ENCODE measurements at regions not wholly inside any gene's neighbourhood (a gene's known extent, or its start where the extent isn't known, plus 50 kb on each side); places are given as distances from the start of the nearest gene placed in this dataset.

GRCh38 chr7:106593028-106593417 lies 67.9 kb downstream of the CCDC71L start:
- TF ChIP-seq CTCF (IDR thresholded peaks at IDR 0.05 in 2 of 3, conservative IDR thresholded peaks at IDR 0.05 in 1 of 3; ENCODE audit: borderline replicate concordance in 1 of 3, insufficient read depth in 1 of 3, low read depth in 2 of 3, low read length in 2 of 3), result no peak
- no peak for TF ChIP-seq JUND (IDR thresholded peaks at IDR 0.05)
- TF ChIP-seq POLR2A (IDR thresholded peaks at IDR 0.05; ENCODE audit: borderline replicate concordance, extremely low read depth, insufficient read depth, insufficient read length), result no peak
- TF ChIP-seq RAD21 (IDR thresholded peaks at IDR 0.05; ENCODE audit: low read depth), result no peak
- no peak for TF ChIP-seq MAX (IDR thresholded peaks at IDR 0.05)
- TF ChIP-seq POLR2AphosphoS5 (IDR thresholded peaks at IDR 0.05; ENCODE audit: low read depth, low read length), result no peak
- TF ChIP-seq EZH2 (IDR thresholded peaks at IDR 0.05), result no peak
- TF ChIP-seq ZBTB33 (IDR thresholded peaks at IDR 0.05; ENCODE audit: extremely low read depth, insufficient replicate concordance, low read length), result no peak
- no peak for TF ChIP-seq EZH2phosphoT487 (IDR thresholded peaks at IDR 0.05; ENCODE audit: borderline replicate concordance)
- TF ChIP-seq SRF (IDR thresholded peaks at IDR 0.05; ENCODE audit: low read depth), result no peak

All from HCT116 (cell line).